NCI-H1417 treated with DMSO at 0.1 percent for 48 hours (cell line): ENCODE measurements at regions not wholly inside any gene's neighbourhood (a gene's known extent, or its start where the extent isn't known, plus 50 kb on each side); places are given as distances from the start of the nearest gene placed in this dataset.

Experiments used
- DNase-seq: peaks from one replicate; lab custom pipeline; 2025; lab: John Stamatoyannopoulos, UW

GRCh38 chr7:67683628-67684027 lies 687.0 kb downstream of the TYW1 start:
- no peak for DNase-seq

- no peak for DNase-seq
These were observed 694.1 kb downstream of the TYW1 start for GRCh38 chr7:67690700-67691099.

- no peak for DNase-seq
These were observed 695.8 kb downstream of the TYW1 start for GRCh38 chr7:67692425-67692824.

- DNase-seq: no peak
These were observed 699.5 kb downstream of the TYW1 start for GRCh38 chr7:67696124-67696523.

- DNase-seq: no peak
These were observed 700.2 kb downstream of the TYW1 start for GRCh38 chr7:67696878-67697277.

GRCh38 chr7:67698354-67698753 lies 701.7 kb downstream of the TYW1 start:
- no peak for DNase-seq

GRCh38 chr7:67705850-67706249 lies 709.2 kb downstream of the TYW1 start:
- DNase-seq: no peak

GRCh38 chr7:67711706-67712105 lies 715.1 kb downstream of the TYW1 start:
- no peak for DNase-seq

GRCh38 chr7:67713451-67714056 lies 716.9 kb downstream of the TYW1 start:
- DNase-seq: no peak

- no peak for DNase-seq
These were observed 720.1 kb downstream of the TYW1 start for GRCh38 chr7:67716729-67717128.

GRCh38 chr7:67723591-67723990 lies 727.0 kb downstream of the TYW1 start:
- no peak for DNase-seq

- DNase-seq: no peak
These were observed 727.8 kb downstream of the TYW1 start for GRCh38 chr7:67724435-67724834.

- no peak for DNase-seq
These were observed 728.3 kb downstream of the TYW1 start for GRCh38 chr7:67724955-67725354.

- no peak for DNase-seq
These were observed 728.8 kb downstream of the TYW1 start for GRCh38 chr7:67725423-67725822.

GRCh38 chr7:67729771-67730170 lies 733.1 kb downstream of the TYW1 start:
- no peak for DNase-seq

- no peak for DNase-seq
These were observed 735.1 kb downstream of the TYW1 start for GRCh38 chr7:67731704-67732103.

- DNase-seq: no peak
These were observed 736.3 kb downstream of the TYW1 start for GRCh38 chr7:67732898-67733297.

- no peak for DNase-seq
These were observed 741.5 kb downstream of the TYW1 start for GRCh38 chr7:67738145-67738544.

GRCh38 chr7:67738958-67739357 lies 742.3 kb downstream of the TYW1 start:
- DNase-seq: no peak

- no peak for DNase-seq
These were observed 746.9 kb downstream of the TYW1 start for GRCh38 chr7:67743501-67743900.

GRCh38 chr7:67752227-67752626 lies 755.6 kb downstream of the TYW1 start:
- DNase-seq: no peak

- DNase-seq: no peak
These were observed 757.3 kb downstream of the TYW1 start for GRCh38 chr7:67753891-67754290.

GRCh38 chr7:67754651-67755050 lies 758.0 kb downstream of the TYW1 start:
- no peak for DNase-seq

- DNase-seq: no peak
These were observed 761.9 kb downstream of the TYW1 start for GRCh38 chr7:67758551-67758950.

- no peak for DNase-seq
These were observed 764.3 kb downstream of the TYW1 start for GRCh38 chr7:67760971-67761370.
